ENCODE measurements at regions not wholly inside any gene's neighbourhood (a gene's known extent, or its start where the extent isn't known, plus 50 kb on each side); places are given as distances from the start of the nearest gene placed in this dataset.

GRCh38 chr3:194971965-194972364, 286.3 kb downstream of the FAM43A start:
- Mint-ChIP-seq H3K27ac (ENCODE audit: unreplicated experiment) (no peak overlapping the region), H3K36me3 (ENCODE audit: low read depth, unreplicated experiment) (no peaks in the 10 kb centered on the region), H3K4me3 (ENCODE audit: unreplicated experiment) (no peak overlapping the region), H3K4me1 (ENCODE audit: unreplicated experiment) (peaks cover 32% of the 10 kb centered on the region), H3K9me3 (ENCODE audit: unreplicated experiment) (no peaks in the 10 kb centered on the region), H3K27me3 (ENCODE audit: unreplicated experiment) (peaks cover 11% of the 10 kb centered on the region)
- no peak for TF ChIP-seq CTCF (IDR thresholded peaks at IDR 0.05; ENCODE audit: unreplicated experiment)
- no peak for DNase-seq (ENCODE audit: low spot score)

GRCh38 chr3:194972641-194973040, 287.0 kb downstream of the FAM43A start:
- no peak overlapping the region for H3K4me3 Mint-ChIP-seq (ENCODE audit: unreplicated experiment)
- H3K36me3 Mint-ChIP-seq (ENCODE audit: low read depth, unreplicated experiment), result no peaks in the 10 kb centered on the region
- H3K9me3 Mint-ChIP-seq (ENCODE audit: unreplicated experiment), result no peaks in the 10 kb centered on the region
- DNase-seq (ENCODE audit: low spot score), result no peak
- no peak for TF ChIP-seq CTCF (IDR thresholded peaks at IDR 0.05; ENCODE audit: unreplicated experiment)
- peaks cover 32% of the 10 kb centered on the region for H3K4me1 Mint-ChIP-seq (ENCODE audit: unreplicated experiment)
- H3K27ac Mint-ChIP-seq (ENCODE audit: unreplicated experiment), result no peak overlapping the region
- peaks cover 11% of the 10 kb centered on the region for H3K27me3 Mint-ChIP-seq (ENCODE audit: unreplicated experiment)

- TF ChIP-seq CTCF (IDR thresholded peaks at IDR 0.05; ENCODE audit: unreplicated experiment), result no peak
- Mint-ChIP-seq H3K27ac (ENCODE audit: unreplicated experiment) (no peak overlapping the region), H3K9me3 (ENCODE audit: unreplicated experiment) (no peaks in the 10 kb centered on the region), H3K27me3 (ENCODE audit: unreplicated experiment) (peaks cover 11% of the 10 kb centered on the region), H3K4me1 (ENCODE audit: unreplicated experiment) (peaks cover 23% of the 10 kb centered on the region), H3K4me3 (ENCODE audit: unreplicated experiment) (no peak overlapping the region), H3K36me3 (ENCODE audit: low read depth, unreplicated experiment) (no peaks in the 10 kb centered on the region)
- DNase-seq (ENCODE audit: low spot score), result no peak
Observed at GRCh38 chr3:194973366-194974000, 287.8 kb downstream of the FAM43A start.

- H3K4me3 Mint-ChIP-seq (ENCODE audit: unreplicated experiment), result no peak overlapping the region
- H3K9me3 Mint-ChIP-seq (ENCODE audit: unreplicated experiment), result no peaks in the 10 kb centered on the region
- no peak for TF ChIP-seq CTCF (IDR thresholded peaks at IDR 0.05; ENCODE audit: unreplicated experiment)
- peaks cover 17% of the 10 kb centered on the region for H3K4me1 Mint-ChIP-seq (ENCODE audit: unreplicated experiment)
- DNase-seq (ENCODE audit: low spot score), result no peak
- no peak overlapping the region for H3K27ac Mint-ChIP-seq (ENCODE audit: unreplicated experiment)
- no peaks in the 10 kb centered on the region for H3K36me3 Mint-ChIP-seq (ENCODE audit: low read depth, unreplicated experiment)
- H3K27me3 Mint-ChIP-seq (ENCODE audit: unreplicated experiment), result peaks cover 11% of the 10 kb centered on the region
Observed at GRCh38 chr3:194974468-194975135, 288.9 kb downstream of the FAM43A start.

- TF ChIP-seq CTCF (IDR thresholded peaks at IDR 0.05; ENCODE audit: unreplicated experiment), result no peak
- Mint-ChIP-seq H3K4me3 (ENCODE audit: unreplicated experiment) (no peak overlapping the region), H3K36me3 (ENCODE audit: low read depth, unreplicated experiment) (no peaks in the 10 kb centered on the region), H3K9me3 (ENCODE audit: unreplicated experiment) (no peaks in the 10 kb centered on the region), H3K27me3 (ENCODE audit: unreplicated experiment) (peaks cover 11% of the 10 kb centered on the region), H3K27ac (ENCODE audit: unreplicated experiment) (no peak overlapping the region), H3K4me1 (ENCODE audit: unreplicated experiment) (peaks cover 17% of the 10 kb centered on the region)
- DNase-seq (ENCODE audit: low spot score), result no peak
Observed at GRCh38 chr3:194976049-194976451, 290.4 kb downstream of the FAM43A start.

All from endothelial cell (in vitro differentiated cells).